Pancreas (tissue), 10 donors: ENCODE measurements at regions not wholly inside any gene's neighbourhood (a gene's known extent, or its start where the extent isn't known, plus 50 kb on each side); places are given as distances from the start of the nearest gene placed in this dataset.

ENCODE experiments used
- ATAC-seq, 4 donors: fragments of 200-7000 bp; cut with Tn5 transposase; one replicate each; pipeline versions ENCODE4 v1.8.0 to v1.9.1; 2020; ENCODE audit warnings: mild to moderate bottlenecking in 4 of 4, moderate library complexity in 4 of 4
- DNase-seq, 6 donors: peaks; one replicate each; pipeline ENCODE4 v3.0.0-alpha.2; 2020
- FAIRE-seq: peaks from 2 replicates; lab custom pipeline; 2012; peaks lifted over from hg19 to GRCh38; lab: Jason Lieb, UNC
- H3K27ac ChIP-seq, 4 donors: fragments of 200-600 bp; sonication (generic); 1 replicate in 3 of 4; 2 replicates in 1 of 4; pipeline versions ENCODE4 v1.5.0 to v1.8.0; 2020
- H3K27me3 ChIP-seq, 4 donors: fragments of 200-600 bp; one replicate each; pipeline ENCODE4 v1.8.0; 2021
- H3K36me3 ChIP-seq, 3 donors: fragments of 200-600 bp; sonication (generic) in 1 of 3; one replicate each; pipeline versions ENCODE4 v1.5.0 to v1.8.0; 2020 to 2021
- H3K4me1 ChIP-seq, 3 donors: fragments of 200-600 bp; one replicate each; pipeline ENCODE4 v1.8.0; 2021
- H3K4me3 ChIP-seq, 4 donors: fragments of 200-600 bp; sonication (generic) in 2 of 4; one replicate each; pipeline versions ENCODE4 v1.5.0 to v1.8.0; 2020 to 2021
- H3K9me3 ChIP-seq, 4 donors: fragments of 200-600 bp; one replicate each; pipeline ENCODE4 v1.8.0; 2021
- WGBS, 2 donors: extraction: QIAGEN DNeasy Blood & Tissue Kit; methylation state at CpG; one replicate each; pipeline ENCODE4 v1.1.7; 2013; 5-methylcytosine and 5-hydroxymethylcytosine counted together
- intact Hi-C, 3 donors: fragments of 100-400 bp; cut with DNase I; formaldehyde crosslinking; loops; one replicate each; pipeline versions ENCODE4 v1.11.1 to v1.14.2; 2022
- TF ChIP-seq, protein P1 (sequence below), 4 donors: fragments of 200-600 bp; sonication (generic) in 3 of 4; IDR thresholded peaks; one replicate each; pipeline versions ENCODE4 v1.5.0 to v1.8.0; 2021; ENCODE audit warnings: antibody characterized with exemption in 4 of 4
- donor health status: healthy with polysubstance abuse.
- donor health status: DM: no; HTN: no; CAD: no; lungs with moderate emphysema.
- donor health status: DM: no; HTN: no; CAD: no.
- donor health status: control.
- donor health status: control.
- donor health status: Bipolar disorder and iron deficiency.
- donor health status: DM: yes; HTN: yes; CAD: no.
- donor health status: DM: no; HTN: no; CAD: no.
- donor health status: DM: no; HTN: no; CAD: no.
- donor health status: DM: yes; HTN: yes; CAD: no.

- WGBS, 2 donors, result 64 to 69% methylated on average over 6 of the region's 6 CpGs
- no peak overlapping the region for H3K4me3 ChIP-seq
- no peaks in the 10 kb centered on the region for H3K27me3 ChIP-seq
- H3K9me3 ChIP-seq, result no peaks in the 10 kb centered on the region
- no peak for FAIRE-seq
- peak overlapping the region in 1 of 4 donors; percentile 33 for H3K27ac ChIP-seq
- H3K4me1 ChIP-seq, result peaks cover 0 to 3% (median 0%) of the 10 kb centered on the region in 3 donors
- no peaks in the 10 kb centered on the region for H3K36me3 ChIP-seq
- intact Hi-C loops, result no loop called here
- TF ChIP-seq, protein P1, sequence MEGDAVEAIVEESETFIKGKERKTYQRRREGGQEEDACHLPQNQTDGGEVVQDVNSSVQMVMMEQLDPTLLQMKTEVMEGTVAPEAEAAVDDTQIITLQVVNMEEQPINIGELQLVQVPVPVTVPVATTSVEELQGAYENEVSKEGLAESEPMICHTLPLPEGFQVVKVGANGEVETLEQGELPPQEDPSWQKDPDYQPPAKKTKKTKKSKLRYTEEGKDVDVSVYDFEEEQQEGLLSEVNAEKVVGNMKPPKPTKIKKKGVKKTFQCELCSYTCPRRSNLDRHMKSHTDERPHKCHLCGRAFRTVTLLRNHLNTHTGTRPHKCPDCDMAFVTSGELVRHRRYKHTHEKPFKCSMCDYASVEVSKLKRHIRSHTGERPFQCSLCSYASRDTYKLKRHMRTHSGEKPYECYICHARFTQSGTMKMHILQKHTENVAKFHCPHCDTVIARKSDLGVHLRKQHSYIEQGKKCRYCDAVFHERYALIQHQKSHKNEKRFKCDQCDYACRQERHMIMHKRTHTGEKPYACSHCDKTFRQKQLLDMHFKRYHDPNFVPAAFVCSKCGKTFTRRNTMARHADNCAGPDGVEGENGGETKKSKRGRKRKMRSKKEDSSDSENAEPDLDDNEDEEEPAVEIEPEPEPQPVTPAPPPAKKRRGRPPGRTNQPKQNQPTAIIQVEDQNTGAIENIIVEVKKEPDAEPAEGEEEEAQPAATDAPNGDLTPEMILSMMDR (IDR thresholded peaks at IDR 0.05), result no peak
- no peak for DNase-seq
- ATAC-seq, result peak in 2 of 4 donors; percentile 48 to 56
Measured at GRCh38 chr10:3526727-3527501, 258.1 kb downstream of the KLF6 start.

GRCh38 chr10:3525832-3526449 is 259.1 kb downstream of the KLF6 start:
- TF ChIP-seq, protein P1 (IDR thresholded peaks at IDR 0.05), result no peak
- ATAC-seq (peak in 3 of 4 donors; percentile 65 to 75 (median 72)), DNase-seq (peak in 1 of 6 donors; percentile 33), FAIRE-seq (no peak)
- 62 to 63% methylated on average over 11 of the region's 11 CpGs for WGBS, 2 donors
- Histone ChIP-seq H3K4me3 (no peak overlapping the region), H3K4me1 (peaks cover 0 to 3% (median 0%) of the 10 kb centered on the region in 3 donors), H3K9me3 (no peaks in the 10 kb centered on the region), H3K36me3 (no peaks in the 10 kb centered on the region), H3K27me3 (no peaks in the 10 kb centered on the region), H3K27ac (peak overlapping the region in 2 of 4 donors; percentile 21 to 33)
- intact Hi-C loops, result no loop called here

GRCh38 chr10:3524086-3524960 is 260.7 kb downstream of the KLF6 start:
- ATAC-seq (no peak), DNase-seq (no peak), FAIRE-seq (no peak)
- intact Hi-C loops, result no loop called here
- Histone ChIP-seq H3K4me3 (no peak overlapping the region), H3K4me1 (peaks cover 0 to 3% (median 0%) of the 10 kb centered on the region in 3 donors), H3K36me3 (no peaks in the 10 kb centered on the region), H3K9me3 (no peaks in the 10 kb centered on the region), H3K27me3 (no peaks in the 10 kb centered on the region), H3K27ac (peak overlapping the region in 2 of 4 donors; percentile 15 to 17)
- TF ChIP-seq, protein P1 (IDR thresholded peaks at IDR 0.05), result no peak
- 71 to 78% methylated on average over 7 of the region's 7 CpGs for WGBS, 2 donors

DNA sequence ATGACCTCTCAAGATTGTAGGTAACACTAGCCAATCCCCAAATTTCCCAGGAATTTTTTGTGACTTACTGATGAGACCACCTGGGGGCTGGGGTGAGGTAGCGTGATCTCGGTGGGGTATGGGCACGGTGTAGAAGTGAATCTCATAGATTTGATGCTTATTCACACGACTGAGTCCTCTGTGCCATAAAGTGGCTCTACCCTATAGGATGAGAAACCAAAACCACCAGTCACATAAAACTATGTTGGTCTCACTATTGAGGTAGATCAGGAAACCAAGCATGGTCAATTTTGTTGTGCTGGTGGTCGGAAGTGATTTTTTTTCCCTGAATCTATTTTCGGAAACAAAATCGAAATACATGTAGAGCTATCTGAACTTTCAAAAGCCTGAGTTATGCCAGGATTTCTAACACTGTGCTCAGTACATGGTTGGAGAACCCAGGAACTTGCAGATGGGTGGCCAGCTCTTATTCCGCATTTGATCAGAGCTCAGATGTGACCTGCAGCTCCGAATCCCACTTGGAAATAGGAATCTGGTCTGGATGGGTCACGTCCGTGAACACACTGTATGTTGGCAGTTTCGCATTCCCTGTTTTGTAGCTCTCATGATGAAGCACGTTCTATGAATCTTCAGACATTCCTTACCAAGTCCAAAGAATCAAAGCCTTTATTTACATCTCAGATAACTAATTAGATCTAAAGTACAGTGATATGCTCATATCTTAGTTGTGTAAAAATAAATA is 261.5 kb downstream of the KLF6 start:
- Histone ChIP-seq H3K36me3 (no peaks in the 10 kb centered on the region), H3K27me3 (no peaks in the 10 kb centered on the region), H3K4me1 (peaks cover 0 to 3% (median 0%) of the 10 kb centered on the region in 3 donors), H3K9me3 (no peaks in the 10 kb centered on the region), H3K4me3 (no peak overlapping the region), H3K27ac (peak overlapping the region in 1 of 4 donors; percentile 17)
- no peak for ATAC-seq
- 72 to 83% methylated on average over 13 of the region's 13 CpGs for WGBS, 2 donors
- intact Hi-C loops, result no loop called here
- TF ChIP-seq, protein P1 (IDR thresholded peaks at IDR 0.05), result no peak
- no peak for DNase-seq
- no peak for FAIRE-seq
